ENCODE measurements at regions not wholly inside any gene's neighbourhood (a gene's known extent, or its start where the extent isn't known, plus 50 kb on each side); places are given as distances from the start of the nearest gene placed in this dataset.

DNA sequence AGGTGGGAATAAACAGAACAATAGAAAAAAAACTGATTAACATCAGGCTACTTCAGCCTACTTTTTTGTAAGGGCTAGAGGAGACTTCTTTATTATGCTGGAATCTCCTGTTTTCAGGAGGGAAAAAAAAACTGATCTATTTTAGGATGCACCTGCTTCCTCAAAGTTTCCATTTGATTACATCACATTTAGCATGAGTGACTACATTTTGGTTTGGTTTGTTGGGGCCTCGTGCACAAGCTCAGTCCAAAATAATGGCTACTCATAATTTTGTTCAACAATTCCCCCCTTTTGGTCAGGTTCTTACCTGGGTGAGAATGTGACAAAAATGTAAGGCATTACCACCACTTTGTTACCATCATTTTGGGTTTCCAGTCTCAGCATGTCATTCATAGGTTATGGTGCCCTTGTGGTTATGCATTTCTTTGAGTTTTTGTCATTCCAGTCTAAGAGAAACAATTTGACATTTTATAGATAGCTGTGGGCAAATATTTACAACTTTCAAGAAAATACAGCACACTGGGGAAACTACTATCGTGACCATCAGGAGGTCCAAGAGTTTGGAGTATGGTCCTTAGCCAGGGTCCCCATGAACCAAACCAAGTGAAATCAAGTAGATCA lies 93.6 kb upstream of the ATP11B start:
- TF ChIP-seq, protein P1, sequence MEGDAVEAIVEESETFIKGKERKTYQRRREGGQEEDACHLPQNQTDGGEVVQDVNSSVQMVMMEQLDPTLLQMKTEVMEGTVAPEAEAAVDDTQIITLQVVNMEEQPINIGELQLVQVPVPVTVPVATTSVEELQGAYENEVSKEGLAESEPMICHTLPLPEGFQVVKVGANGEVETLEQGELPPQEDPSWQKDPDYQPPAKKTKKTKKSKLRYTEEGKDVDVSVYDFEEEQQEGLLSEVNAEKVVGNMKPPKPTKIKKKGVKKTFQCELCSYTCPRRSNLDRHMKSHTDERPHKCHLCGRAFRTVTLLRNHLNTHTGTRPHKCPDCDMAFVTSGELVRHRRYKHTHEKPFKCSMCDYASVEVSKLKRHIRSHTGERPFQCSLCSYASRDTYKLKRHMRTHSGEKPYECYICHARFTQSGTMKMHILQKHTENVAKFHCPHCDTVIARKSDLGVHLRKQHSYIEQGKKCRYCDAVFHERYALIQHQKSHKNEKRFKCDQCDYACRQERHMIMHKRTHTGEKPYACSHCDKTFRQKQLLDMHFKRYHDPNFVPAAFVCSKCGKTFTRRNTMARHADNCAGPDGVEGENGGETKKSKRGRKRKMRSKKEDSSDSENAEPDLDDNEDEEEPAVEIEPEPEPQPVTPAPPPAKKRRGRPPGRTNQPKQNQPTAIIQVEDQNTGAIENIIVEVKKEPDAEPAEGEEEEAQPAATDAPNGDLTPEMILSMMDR (IDR thresholded peaks at IDR 0.05): no peak
- no peak for TF ChIP-seq POLR2A (IDR thresholded peaks at IDR 0.05)

Measured in body of pancreas (tissue), 4 donors.